Astrocyte (in vitro differentiated cells and primary cell): ENCODE measurements at regions not wholly inside any gene's neighbourhood (a gene's known extent, or its start where the extent isn't known, plus 50 kb on each side); places are given as distances from the start of the nearest gene placed in this dataset.
"Not testable (repeated sequence)": the region's sequence is repeated elsewhere in the genome, so short reads cannot be mapped to it uniquely, and the experiment has no call there.

Experiments used
- DNase-seq: peaks from one replicate; pipeline ENCODE4 v3.0.0-alpha.2; 2010; ENCODE audit warnings: low read depth
- FAIRE-seq: peaks from 2 replicates; lab custom pipeline; 2011; peaks lifted over from hg19 to GRCh38; lab: Jason Lieb, UNC
- H2AFZ ChIP-seq: 2 replicates; pipeline ENCODE4 v1.6.0; 2012; ENCODE audit warnings: low read depth, low read length, inconsistent platforms
- H3K27ac ChIP-seq: 2 replicates; pipeline ENCODE4 v1.5.1; 2011; ENCODE audit warnings: low read depth, low read length, inconsistent platforms
- H3K27me3 ChIP-seq: 2 replicates; pipeline ENCODE4 v1.6.0; 2011; ENCODE audit warnings: low read length, inconsistent platforms; ENCODE audit not compliant: insufficient read depth
- H3K36me3 ChIP-seq: 2 replicates; pipeline ENCODE4 v1.5.1; 2011; ENCODE audit warnings: low read length, inconsistent platforms; ENCODE audit not compliant: insufficient read depth
- H3K4me1 ChIP-seq: 2 replicates; pipeline ENCODE4 v1.5.1; 2011; ENCODE audit warnings: low read length, inconsistent platforms; ENCODE audit not compliant: insufficient read depth
- H3K4me2 ChIP-seq: 2 replicates; pipeline ENCODE4 v1.6.0; 2012; ENCODE audit warnings: low read length, inconsistent platforms
- H3K4me3 ChIP-seq: 2 replicates; pipeline ENCODE4 v1.5.1; 2011; ENCODE audit warnings: low read depth, mild to moderate bottlenecking, low read length, inconsistent platforms; ENCODE audit not compliant: insufficient read depth
- H3K79me2 ChIP-seq: 2 replicates; pipeline ENCODE4 v1.6.0; 2012; ENCODE audit warnings: mild to moderate bottlenecking, low read length, inconsistent platforms; ENCODE audit not compliant: insufficient read depth
- H3K9ac ChIP-seq: 2 replicates; pipeline ENCODE4 v1.6.0; 2012; ENCODE audit warnings: mild to moderate bottlenecking, low read length, inconsistent platforms
- H3K9me3 ChIP-seq: 2 replicates; pipeline ENCODE4 v1.5.1; 2012; ENCODE audit warnings: low read depth, mild to moderate bottlenecking, low read length, inconsistent platforms; ENCODE audit not compliant: insufficient read depth
- H4K20me1 ChIP-seq: 2 replicates; pipeline ENCODE4 v1.6.0; 2012; ENCODE audit warnings: low read length, inconsistent platforms; ENCODE audit not compliant: insufficient read depth
- H3K27ac Mint-ChIP-seq: one replicate; pipeline ENCODE4 v1.8.0; 2021; ENCODE audit warnings: mild to moderate bottlenecking, mixed read lengths; ENCODE audit not compliant: unreplicated experiment
- H3K27me3 Mint-ChIP-seq: one replicate; pipeline ENCODE4 v1.8.0; 2021; ENCODE audit warnings: low read depth, mixed read lengths; ENCODE audit not compliant: unreplicated experiment
- H3K36me3 Mint-ChIP-seq: one replicate; pipeline ENCODE4 v1.8.0; 2021; ENCODE audit warnings: low read depth, mixed read lengths; ENCODE audit not compliant: unreplicated experiment
- H3K4me1 Mint-ChIP-seq: one replicate; pipeline ENCODE4 v1.8.0; 2021; ENCODE audit warnings: low read depth, mixed read lengths; ENCODE audit not compliant: unreplicated experiment
- H3K4me3 Mint-ChIP-seq: one replicate; pipeline ENCODE4 v1.8.0; 2021; ENCODE audit warnings: mild to moderate bottlenecking, moderate library complexity, mixed read lengths; ENCODE audit not compliant: unreplicated experiment
- H3K9me3 Mint-ChIP-seq: one replicate; pipeline ENCODE4 v1.8.0; 2021; ENCODE audit warnings: mild to moderate bottlenecking, mixed read lengths; ENCODE audit not compliant: unreplicated experiment
- CTCF ChIP-seq: IDR thresholded peaks from 2 replicates; pipeline ENCODE4 v1.5.1; 2011; ENCODE audit warnings: low read depth, mild to moderate bottlenecking, inconsistent platforms, low read length, moderate library complexity; ENCODE audit not compliant: insufficient read depth
- EZH2 ChIP-seq: IDR thresholded peaks from 2 replicates; pipeline ENCODE4 v1.6.1; 2012; ENCODE audit warnings: mild to moderate bottlenecking, low read length, inconsistent platforms; ENCODE audit not compliant: insufficient read depth

GRCh38 chr17:33927732-33928133, 327.4 kb upstream of the CCL2 start:
- Mint-ChIP-seq H3K9me3 (peaks cover 2% of the 10 kb centered on the region), H3K27me3 (peaks cover 34% of the 10 kb centered on the region), H3K36me3 (no peaks in the 10 kb centered on the region), H3K4me1 (peaks cover 6% of the 10 kb centered on the region), H3K4me3 (no peak overlapping the region), H3K27ac (no peak overlapping the region)
- no peak overlapping the region for H3K4me3 ChIP-seq
- H4K20me1 ChIP-seq, result no peaks in the 10 kb centered on the region
- FAIRE-seq (no peak), DNase-seq (peak; percentile 24)
- no peak overlapping the region for H3K27ac ChIP-seq
- H3K4me2 ChIP-seq, result no peak overlapping the region
- no peak for TF ChIP-seq EZH2
- no peak for TF ChIP-seq CTCF
- H3K27me3 ChIP-seq, result no peaks in the 10 kb centered on the region
- no peak overlapping the region for H3K9ac ChIP-seq
- no peaks in the 10 kb centered on the region for H3K36me3 ChIP-seq
- H3K79me2 ChIP-seq, result no peaks in the 10 kb centered on the region
- H3K9me3 ChIP-seq, result no peaks in the 10 kb centered on the region
- no peak overlapping the region for H2AFZ ChIP-seq
- no peaks in the 10 kb centered on the region for H3K4me1 ChIP-seq

- Histone ChIP-seq H3K4me1 (no peaks in the 10 kb centered on the region), H3K36me3 (no peaks in the 10 kb centered on the region), H4K20me1 (no peaks in the 10 kb centered on the region), H3K9me3 (no peaks in the 10 kb centered on the region), H3K4me3 (no peak overlapping the region), H3K79me2 (no peaks in the 10 kb centered on the region), H3K27me3 (no peaks in the 10 kb centered on the region), H2AFZ (no peak overlapping the region), H3K4me2 (no peak overlapping the region), H3K9ac (no peak overlapping the region), H3K27ac (no peak overlapping the region)
- no peak overlapping the region for H3K4me3 Mint-ChIP-seq
- H3K4me1 Mint-ChIP-seq, result peaks cover 7% of the 10 kb centered on the region
- H3K27me3 Mint-ChIP-seq, result peaks cover 20% of the 10 kb centered on the region
- peaks cover 2% of the 10 kb centered on the region for H3K9me3 Mint-ChIP-seq
- FAIRE-seq (no peak), DNase-seq (no peak)
- H3K36me3 Mint-ChIP-seq, result no peaks in the 10 kb centered on the region
- H3K27ac Mint-ChIP-seq, result no peak overlapping the region
- TF ChIP-seq EZH2 (no peak), CTCF (no peak)
Observed at GRCh38 chr17:33929181-33929724, 325.8 kb upstream of the CCL2 start.

- not testable (repeated sequence) for H4K20me1 ChIP-seq, H3K4me1 ChIP-seq, H3K36me3 ChIP-seq, FAIRE-seq, H3K27me3 ChIP-seq, H2AFZ ChIP-seq, H3K36me3 Mint-ChIP-seq, H3K27ac ChIP-seq, H3K4me3 Mint-ChIP-seq, H3K9me3 ChIP-seq, H3K4me1 Mint-ChIP-seq, H3K4me2 ChIP-seq, H3K79me2 ChIP-seq, H3K9me3 Mint-ChIP-seq, H3K9ac ChIP-seq, DNase-seq, H3K27ac Mint-ChIP-seq, H3K4me3 ChIP-seq
- H3K27me3 Mint-ChIP-seq, result peaks cover 25% of the 10 kb centered on the region
Observed at GRCh38 chr17:33931148-33931814, 323.8 kb upstream of the CCL2 start.
